Pancreas (tissue), 10 donors: ENCODE measurements at regions not wholly inside any gene's neighbourhood (a gene's known extent, or its start where the extent isn't known, plus 50 kb on each side); places are given as distances from the start of the nearest gene placed in this dataset.

Source experiments
- ATAC-seq, 4 donors: fragments of 200-7000 bp; cut with Tn5 transposase; one replicate each; pipeline versions ENCODE4 v1.8.0 to v1.9.1; 2020; ENCODE audit warnings: mild to moderate bottlenecking in 4 of 4, moderate library complexity in 4 of 4
- DNase-seq, 6 donors: peaks; one replicate each; pipeline ENCODE4 v3.0.0-alpha.2; 2020
- FAIRE-seq: peaks from 2 replicates; lab custom pipeline; 2012; peaks lifted over from hg19 to GRCh38; lab: Jason Lieb, UNC
- H3K27ac ChIP-seq, 4 donors: fragments of 200-600 bp; sonication (generic); 1 replicate in 3 of 4; 2 replicates in 1 of 4; pipeline versions ENCODE4 v1.5.0 to v1.8.0; 2020
- H3K27me3 ChIP-seq, 4 donors: fragments of 200-600 bp; one replicate each; pipeline ENCODE4 v1.8.0; 2021
- H3K36me3 ChIP-seq, 3 donors: fragments of 200-600 bp; sonication (generic) in 1 of 3; one replicate each; pipeline versions ENCODE4 v1.5.0 to v1.8.0; 2020 to 2021
- H3K4me1 ChIP-seq, 3 donors: fragments of 200-600 bp; one replicate each; pipeline ENCODE4 v1.8.0; 2021
- H3K4me3 ChIP-seq, 4 donors: fragments of 200-600 bp; sonication (generic) in 2 of 4; one replicate each; pipeline versions ENCODE4 v1.5.0 to v1.8.0; 2020 to 2021
- H3K9me3 ChIP-seq, 4 donors: fragments of 200-600 bp; one replicate each; pipeline ENCODE4 v1.8.0; 2021
- CTCF ChIP-seq, 4 donors: fragments of 200-600 bp; sonication (generic) in 3 of 4; IDR thresholded peaks; one replicate each; pipeline versions ENCODE4 v1.5.0 to v1.8.0; 2021; ENCODE audit warnings: antibody characterized with exemption in 4 of 4
- WGBS, 2 donors: extraction: QIAGEN DNeasy Blood & Tissue Kit; methylation state at CpG; one replicate each; pipeline ENCODE4 v1.1.7; 2013; 5-methylcytosine and 5-hydroxymethylcytosine counted together
- intact Hi-C, 3 donors: fragments of 100-400 bp; cut with DNase I; formaldehyde crosslinking; loops; one replicate each; pipeline versions ENCODE4 v1.11.1 to v1.14.2; 2022
- donor health status: healthy with polysubstance abuse.
- donor health status: DM: no; HTN: no; CAD: no; lungs with moderate emphysema.
- donor health status: DM: no; HTN: no; CAD: no.
- donor health status: control.
- donor health status: control.
- donor health status: Bipolar disorder and iron deficiency.
- donor health status: DM: yes; HTN: yes; CAD: no.
- donor health status: DM: no; HTN: no; CAD: no.
- donor health status: DM: no; HTN: no; CAD: no.
- donor health status: DM: yes; HTN: yes; CAD: no.

- FAIRE-seq (no peak), ATAC-seq (no peak), DNase-seq (no peak)
- Histone ChIP-seq H3K4me1 (no peaks in the 10 kb centered on the region), H3K27me3 (no peaks in the 10 kb centered on the region), H3K9me3 (no peaks in the 10 kb centered on the region), H3K4me3 (no peak overlapping the region), H3K36me3 (no peaks in the 10 kb centered on the region), H3K27ac (no peak overlapping the region)
- WGBS, 2 donors, result 51 to 75% methylated on average over 2 of the region's 2 CpGs
- intact Hi-C loops, result no loop called here
- TF ChIP-seq CTCF (IDR thresholded peaks at IDR 0.05), result no peak
Observed at GRCh38 chr11:98625526-98625925, 395.2 kb upstream of the CNTN5 start.

GRCh38 chr11:98630736-98631135, 390.0 kb upstream of the CNTN5 start:
- no peaks in the 10 kb centered on the region for H3K4me1 ChIP-seq
- 35 to 39% methylated on average over 8 of the region's 8 CpGs for WGBS, 2 donors
- TF ChIP-seq CTCF (IDR thresholded peaks at IDR 0.05), result no peak
- H3K27me3 ChIP-seq, result no peaks in the 10 kb centered on the region
- intact Hi-C loops, result no loop called here
- no peak overlapping the region for H3K27ac ChIP-seq
- FAIRE-seq (no peak), DNase-seq (no peak), ATAC-seq (no peak)
- H3K9me3 ChIP-seq, result no peaks in the 10 kb centered on the region
- H3K36me3 ChIP-seq, result no peaks in the 10 kb centered on the region
- no peak overlapping the region for H3K4me3 ChIP-seq

GRCh38 chr11:98657711-98658110, 363.0 kb upstream of the CNTN5 start:
- no peak overlapping the region for H3K4me3 ChIP-seq
- intact Hi-C loops, result no loop called here
- no peak for TF ChIP-seq CTCF (IDR thresholded peaks at IDR 0.05)
- H3K27ac ChIP-seq, result no peak overlapping the region
- no peaks in the 10 kb centered on the region for H3K27me3 ChIP-seq
- H3K4me1 ChIP-seq, result no peaks in the 10 kb centered on the region
- ATAC-seq, result no peak
- no peaks in the 10 kb centered on the region for H3K9me3 ChIP-seq
- no peaks in the 10 kb centered on the region for H3K36me3 ChIP-seq
- FAIRE-seq, result no peak
- DNase-seq, result no peak

GRCh38 chr11:98659431-98659830, 361.3 kb upstream of the CNTN5 start:
- no peak for FAIRE-seq
- no peaks in the 10 kb centered on the region for H3K27me3 ChIP-seq
- no peaks in the 10 kb centered on the region for H3K9me3 ChIP-seq
- no peak for TF ChIP-seq CTCF (IDR thresholded peaks at IDR 0.05)
- H3K4me1 ChIP-seq, result no peaks in the 10 kb centered on the region
- H3K27ac ChIP-seq, result no peak overlapping the region
- no peaks in the 10 kb centered on the region for H3K36me3 ChIP-seq
- intact Hi-C loops, result no loop called here
- ATAC-seq, result no peak
- no peak overlapping the region for H3K4me3 ChIP-seq
- DNase-seq, result no peak
- WGBS, 2 donors, result 47 to 61% methylated on average over 4 of the region's 4 CpGs

GRCh38 chr11:98674390-98674789, 346.4 kb upstream of the CNTN5 start:
- WGBS, 2 donors, result 68 to 80% methylated on average over 2 of the region's 2 CpGs
- TF ChIP-seq CTCF (IDR thresholded peaks at IDR 0.05), result no peak
- Histone ChIP-seq H3K4me3 (no peak overlapping the region), H3K4me1 (no peaks in the 10 kb centered on the region), H3K27me3 (no peaks in the 10 kb centered on the region), H3K27ac (no peak overlapping the region), H3K36me3 (no peaks in the 10 kb centered on the region), H3K9me3 (no peaks in the 10 kb centered on the region)
- intact Hi-C loops, result no loop called here
- DNase-seq, result no peak
- no peak for FAIRE-seq
- ATAC-seq, result no peak
